GM12864 (cell line): ENCODE measurements at regions not wholly inside any gene's neighbourhood (a gene's known extent, or its start where the extent isn't known, plus 50 kb on each side); places are given as distances from the start of the nearest gene placed in this dataset.

Source experiments
- DNase-seq: peaks from one replicate; pipeline ENCODE4 v3.0.0-alpha.2; 2011; ENCODE audit warnings: low read depth
- H3K4me3 ChIP-seq: 2 replicates; pipeline ENCODE4 v1.5.1; 2011; ENCODE audit warnings: mild to moderate bottlenecking, low read depth, low read length, control low read depth
- CTCF ChIP-seq: IDR thresholded peaks from 2 replicates; pipeline ENCODE4 v1.5.1; 2011; ENCODE audit warnings: low read depth, mild to moderate bottlenecking, moderate library complexity, low read length, control low read depth, inconsistent platforms; ENCODE audit errors: missing control alignments

- no peak for DNase-seq
- no peak for TF ChIP-seq CTCF
- H3K4me3 ChIP-seq = no peak overlapping the region
Measured at GRCh38 chr17:79272220-79272619, 197.6 kb downstream of the ENGASE start.

GRCh38 chr17:79269620-79270019 is 195.0 kb downstream of the ENGASE start:
- no peak for DNase-seq
- H3K4me3 ChIP-seq = no peak overlapping the region
- no peak for TF ChIP-seq CTCF

- H3K4me3 ChIP-seq = no peak overlapping the region
- no peak for TF ChIP-seq CTCF
- DNase-seq = no peak
Measured at GRCh38 chr17:79263191-79263590, 188.6 kb downstream of the ENGASE start.

- no peak overlapping the region for H3K4me3 ChIP-seq
- no peak for TF ChIP-seq CTCF
- no peak for DNase-seq
Measured at GRCh38 chr17:79262624-79263023, 188.0 kb downstream of the ENGASE start.

GRCh38 chr17:79261355-79262072 is 186.9 kb downstream of the ENGASE start:
- no peak overlapping the region for H3K4me3 ChIP-seq
- DNase-seq = no peak
- no peak for TF ChIP-seq CTCF

GRCh38 chr17:79258843-79259242 is 184.2 kb downstream of the ENGASE start:
- no peak overlapping the region for H3K4me3 ChIP-seq
- DNase-seq = no peak
- no peak for TF ChIP-seq CTCF

GRCh38 chr17:79258041-79258440 is 183.4 kb downstream of the ENGASE start:
- no peak for TF ChIP-seq CTCF
- DNase-seq = no peak
- H3K4me3 ChIP-seq = no peak overlapping the region
